DND-41 (cell line): ENCODE measurements at regions not wholly inside any gene's neighbourhood (a gene's known extent, or its start where the extent isn't known, plus 50 kb on each side); places are given as distances from the start of the nearest gene placed in this dataset.

ENCODE experiments used
- EZH2 ChIP-seq: IDR thresholded peaks from 3 replicates; pipeline ENCODE4 v1.6.1; 2012; ENCODE audit warnings: borderline replicate concordance, low read depth, mild to moderate bottlenecking, moderate library complexity, low read length, inconsistent platforms; ENCODE audit not compliant: severe bottlenecking
- TF ChIP-seq, protein P1 (sequence below): IDR thresholded peaks from 2 replicates; pipeline ENCODE4 v1.5.1; 2012; ENCODE audit warnings: borderline replicate concordance, low read length, moderate library complexity, mild to moderate bottlenecking; ENCODE audit not compliant: poor library complexity, severe bottlenecking; ENCODE audit errors: extremely low read depth

GRCh38 chr13:86003029-86003428 is 203.8 kb upstream of the SLITRK6 start:
- TF ChIP-seq, protein P1, sequence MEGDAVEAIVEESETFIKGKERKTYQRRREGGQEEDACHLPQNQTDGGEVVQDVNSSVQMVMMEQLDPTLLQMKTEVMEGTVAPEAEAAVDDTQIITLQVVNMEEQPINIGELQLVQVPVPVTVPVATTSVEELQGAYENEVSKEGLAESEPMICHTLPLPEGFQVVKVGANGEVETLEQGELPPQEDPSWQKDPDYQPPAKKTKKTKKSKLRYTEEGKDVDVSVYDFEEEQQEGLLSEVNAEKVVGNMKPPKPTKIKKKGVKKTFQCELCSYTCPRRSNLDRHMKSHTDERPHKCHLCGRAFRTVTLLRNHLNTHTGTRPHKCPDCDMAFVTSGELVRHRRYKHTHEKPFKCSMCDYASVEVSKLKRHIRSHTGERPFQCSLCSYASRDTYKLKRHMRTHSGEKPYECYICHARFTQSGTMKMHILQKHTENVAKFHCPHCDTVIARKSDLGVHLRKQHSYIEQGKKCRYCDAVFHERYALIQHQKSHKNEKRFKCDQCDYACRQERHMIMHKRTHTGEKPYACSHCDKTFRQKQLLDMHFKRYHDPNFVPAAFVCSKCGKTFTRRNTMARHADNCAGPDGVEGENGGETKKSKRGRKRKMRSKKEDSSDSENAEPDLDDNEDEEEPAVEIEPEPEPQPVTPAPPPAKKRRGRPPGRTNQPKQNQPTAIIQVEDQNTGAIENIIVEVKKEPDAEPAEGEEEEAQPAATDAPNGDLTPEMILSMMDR: no peak
- no peak for TF ChIP-seq EZH2
